ENCODE measurements at regions not wholly inside any gene's neighbourhood (a gene's known extent, or its start where the extent isn't known, plus 50 kb on each side); places are given as distances from the start of the nearest gene placed in this dataset.

GRCh38 chr9:79286992-79287707 is 284.6 kb upstream of the TLE4 start:
- Histone ChIP-seq H3K4me1 (ENCODE audit: control insufficient read depth, extremely low read depth, insufficient read depth, low read length) (no peaks in the 10 kb centered on the region), H3K27ac (ENCODE audit: insufficient read depth, low read depth, low read length) (no peak overlapping the region), H2AFZ (ENCODE audit: low read depth, low read length) (no peak overlapping the region), H3K27me3 (ENCODE audit: control insufficient read depth in 2 of 2, insufficient read depth in 2 of 2, low read length in 2 of 2) (no peaks in the 10 kb centered on the region), H4K20me1 (replicated peaks; ENCODE audit: control insufficient read depth, extremely low read depth, insufficient read depth, low read length) (no peaks in the 10 kb centered on the region), H3K9me3 (replicated peaks; ENCODE audit: control insufficient read depth, insufficient read depth, low read length) (no peaks in the 10 kb centered on the region), H3K79me2 (ENCODE audit: control insufficient read depth, insufficient read depth, low read length) (no peaks in the 10 kb centered on the region), H3K4me3 (replicated peaks in 1 of 3; ENCODE audit: insufficient read depth in 1 of 3, low read depth in 1 of 3, low read length in 3 of 3) (no peak overlapping the region), H3K9me1 (replicated peaks; ENCODE audit: control insufficient read depth, extremely low read depth, insufficient read depth, low read length) (no peaks in the 10 kb centered on the region), H3K9ac (replicated peaks; ENCODE audit: extremely low read depth, insufficient read depth, low read length) (no peak overlapping the region), H3K36me3 (ENCODE audit: control insufficient read depth in 2 of 2, extremely low read depth in 1 of 2, insufficient read depth in 2 of 2, low read length in 2 of 2) (no peaks in the 10 kb centered on the region), H3K4me2 (ENCODE audit: insufficient read depth, low read length) (no peak overlapping the region)
- TF ChIP-seq CTCF (IDR thresholded peaks at IDR 0.05; ENCODE audit: extremely low read depth in 1 of 2, insufficient read depth in 1 of 2, low read depth in 1 of 2, low read length in 2 of 2) (no peak), EZH2 (IDR thresholded peaks at IDR 0.05; ENCODE audit: borderline replicate concordance, low read depth, low read length, severe bottlenecking) (no peak), POLR2AphosphoS5 (IDR thresholded peaks at IDR 0.05; ENCODE audit: insufficient read depth, low read depth, low read length) (no peak), JUN (IDR thresholded peaks at IDR 0.05; ENCODE audit: borderline replicate concordance, insufficient read depth, insufficient read length, low read depth) (no peak), GATA2 (IDR thresholded peaks at IDR 0.05; ENCODE audit: insufficient read depth, insufficient read length, low read depth, low read length) (no peak), FOS (IDR thresholded peaks at IDR 0.05; ENCODE audit: borderline replicate concordance, insufficient read depth, low read length) (no peak), POLR2A (IDR thresholded peaks at IDR 0.05; ENCODE audit: low read depth, low read length) (no peak), MYC (IDR thresholded peaks at IDR 0.05; ENCODE audit: low read depth, low read length) (no peak)
- TF ChIP-seq, protein P1, sequence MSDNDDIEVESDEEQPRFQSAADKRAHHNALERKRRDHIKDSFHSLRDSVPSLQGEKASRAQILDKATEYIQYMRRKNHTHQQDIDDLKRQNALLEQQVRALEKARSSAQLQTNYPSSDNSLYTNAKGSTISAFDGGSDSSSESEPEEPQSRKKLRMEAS (IDR thresholded peaks at IDR 0.05; ENCODE audit: insufficient read depth, insufficient read length): no peak
- ChIA-PET CTCF (no interaction called here), POLR2A (no interaction called here)
- intact Hi-C loops (cut with micrococcal nuclease): no loop called here
- no peak for FAIRE-seq
- dilution Hi-C loops (cut with MboI; ENCODE audit: extremely low pct_ligation_motif_present, low sequenced_read_pairs): no loop called here
- no peak for DNase-seq (ENCODE audit: low read depth, low spot score)
- BruUV-seq (replicated peaks): no TSS peak
